ENCODE measurements at regions not wholly inside any gene's neighbourhood (a gene's known extent, or its start where the extent isn't known, plus 50 kb on each side); places are given as distances from the start of the nearest gene placed in this dataset.

- no peak for TF ChIP-seq CTCF (IDR thresholded peaks at IDR 0.05 in 8 of 11, conservative IDR thresholded peaks at IDR 0.05 in 3 of 11)
- TF ChIP-seq POLR2A (IDR thresholded peaks at IDR 0.05), result no peak
Observed at GRCh38 chr14:71179066-71179465, 271.8 kb downstream of the PCNX1 start.
